RWPE1 (cell line): ENCODE measurements at regions not wholly inside any gene's neighbourhood (a gene's known extent, or its start where the extent isn't known, plus 50 kb on each side); places are given as distances from the start of the nearest gene placed in this dataset.

Source experiments
- CTCF ChIA-PET: fragments of 350-600 bp; sonication (Branson Sonifier 250); formaldehyde crosslinking; extraction: SDS; loops from one replicate; lab custom pipeline; 2021; lab: Yijun Ruan, JAX
- POLR2A ChIA-PET: fragments of 400-600 bp; formaldehyde crosslinking; extraction: SDS; loops from one replicate; lab custom pipeline; 2020; ENCODE audit warnings: antibody characterized with exemption; ENCODE audit not compliant: low non-redundant PET; lab: Yijun Ruan, JAX
- DNase-seq: peaks from one replicate; pipeline ENCODE4 v3.0.0; 2012; ENCODE audit warnings: low spot score
- H3K27ac ChIP-seq: fragments of 450-650 bp; 2 replicates; pipeline ENCODE4 v1.5.1; 2017
- TF ChIP-seq, protein P1 (sequence below): fragments of 450-650 bp; conservative IDR thresholded peaks from 2 replicates; pipeline ENCODE4 v1.5.1; 2017; ENCODE audit warnings: low read depth, mild to moderate bottlenecking

DNA sequence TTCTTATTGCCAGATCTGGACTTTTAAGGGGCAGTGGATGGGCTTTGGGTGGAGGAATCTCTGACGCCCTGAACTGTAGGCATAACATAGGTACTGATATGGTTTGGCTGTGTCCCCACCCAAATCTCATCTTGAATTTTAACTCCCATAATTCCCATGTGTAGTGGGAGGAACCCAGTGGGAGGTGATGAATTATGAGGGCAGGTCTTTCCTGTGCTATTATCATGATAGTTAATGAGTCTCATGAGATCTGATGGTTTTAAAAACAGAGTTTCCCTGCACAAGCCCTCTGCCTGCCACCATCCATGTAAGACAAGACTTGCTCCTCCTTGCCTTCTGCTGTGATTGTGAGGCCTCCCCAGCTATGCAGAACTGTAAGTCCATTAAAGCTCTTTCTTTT lies 160.0 kb upstream of the CRY1 start:
- H3K27ac ChIP-seq, result no peak overlapping the region
- POLR2A ChIA-PET, result no interaction called here
- no peak for DNase-seq
- TF ChIP-seq, protein P1, sequence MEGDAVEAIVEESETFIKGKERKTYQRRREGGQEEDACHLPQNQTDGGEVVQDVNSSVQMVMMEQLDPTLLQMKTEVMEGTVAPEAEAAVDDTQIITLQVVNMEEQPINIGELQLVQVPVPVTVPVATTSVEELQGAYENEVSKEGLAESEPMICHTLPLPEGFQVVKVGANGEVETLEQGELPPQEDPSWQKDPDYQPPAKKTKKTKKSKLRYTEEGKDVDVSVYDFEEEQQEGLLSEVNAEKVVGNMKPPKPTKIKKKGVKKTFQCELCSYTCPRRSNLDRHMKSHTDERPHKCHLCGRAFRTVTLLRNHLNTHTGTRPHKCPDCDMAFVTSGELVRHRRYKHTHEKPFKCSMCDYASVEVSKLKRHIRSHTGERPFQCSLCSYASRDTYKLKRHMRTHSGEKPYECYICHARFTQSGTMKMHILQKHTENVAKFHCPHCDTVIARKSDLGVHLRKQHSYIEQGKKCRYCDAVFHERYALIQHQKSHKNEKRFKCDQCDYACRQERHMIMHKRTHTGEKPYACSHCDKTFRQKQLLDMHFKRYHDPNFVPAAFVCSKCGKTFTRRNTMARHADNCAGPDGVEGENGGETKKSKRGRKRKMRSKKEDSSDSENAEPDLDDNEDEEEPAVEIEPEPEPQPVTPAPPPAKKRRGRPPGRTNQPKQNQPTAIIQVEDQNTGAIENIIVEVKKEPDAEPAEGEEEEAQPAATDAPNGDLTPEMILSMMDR, result no peak
- CTCF ChIA-PET, result no interaction called here

DNA sequence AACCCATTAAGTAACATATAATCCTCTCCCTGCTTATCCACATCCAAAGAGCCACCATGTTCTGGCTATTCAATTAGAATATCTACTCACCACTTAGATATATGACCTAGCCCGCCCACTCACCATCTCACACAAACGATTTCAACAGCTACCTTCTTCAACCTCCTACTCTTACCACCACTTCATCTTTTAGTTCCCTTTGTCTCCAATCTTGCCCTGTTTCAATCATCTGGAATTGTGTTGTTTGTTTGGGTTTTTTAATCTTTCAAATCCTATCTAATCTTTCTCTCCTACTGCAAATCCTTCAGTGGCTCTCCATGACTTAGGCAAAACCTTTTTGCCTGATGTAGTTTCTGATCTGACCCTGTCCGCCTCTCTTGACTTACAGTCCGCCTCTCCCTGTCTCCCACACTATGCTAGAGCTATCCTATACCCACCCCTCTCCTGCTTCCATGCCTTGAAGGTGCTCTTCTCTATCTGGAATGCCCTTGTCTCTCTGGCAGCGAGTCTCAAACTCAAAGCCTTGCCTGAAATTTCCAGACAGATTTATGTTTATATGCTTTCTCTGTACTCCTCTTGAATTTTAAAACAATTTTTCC lies 161.0 kb upstream of the CRY1 start:
- H3K27ac ChIP-seq, result no peak overlapping the region
- TF ChIP-seq, protein P1, result no peak
- CTCF ChIA-PET, result interaction anchor here (0.7 kb wide), 1 partner anchor 23 kb away, joined by 3 read pairs; no protein-coding TSS in a partner anchor
- POLR2A ChIA-PET, result no interaction called here
- DNase-seq, result no peak

DNA sequence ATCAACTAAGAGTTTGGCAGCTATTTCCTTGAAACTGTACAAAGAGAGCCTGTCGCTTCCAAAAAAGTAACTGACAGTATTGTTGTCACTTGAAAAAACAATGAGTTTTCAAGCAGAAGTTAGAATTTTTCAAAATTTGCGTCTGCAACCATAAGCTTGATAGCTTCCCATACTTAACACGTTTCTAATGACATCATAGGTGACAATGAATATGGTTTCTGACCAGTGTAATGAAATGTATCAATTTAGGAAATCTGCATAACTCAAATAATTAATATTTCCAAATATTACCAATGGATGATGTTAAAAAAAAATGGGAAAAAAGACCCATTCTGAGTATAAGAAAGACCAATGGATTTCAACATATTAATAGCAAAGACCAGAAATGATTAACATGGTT lies 165.4 kb upstream of the CRY1 start:
- POLR2A ChIA-PET, result no interaction called here
- TF ChIP-seq, protein P1, result no peak
- CTCF ChIA-PET, result no interaction called here
- H3K27ac ChIP-seq, result no peak overlapping the region
- no peak for DNase-seq

DNA sequence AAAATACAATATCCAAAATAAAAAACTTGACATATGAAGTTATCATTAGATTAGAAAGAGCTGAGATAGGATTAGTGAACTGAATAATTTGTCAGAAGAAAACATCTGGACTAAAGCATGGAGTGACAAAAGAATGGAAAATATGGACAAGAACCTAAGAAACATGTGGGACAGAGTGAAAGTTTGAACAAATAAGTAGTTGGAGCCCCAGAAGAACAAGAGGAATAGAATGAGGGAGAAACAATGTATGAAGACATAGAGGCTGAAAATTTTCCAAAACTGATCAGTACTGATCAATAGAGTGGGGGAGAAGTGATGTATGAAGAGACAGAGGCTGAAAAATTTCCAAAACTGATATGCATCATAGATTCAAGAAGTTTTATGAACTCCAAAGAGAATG lies 170.6 kb upstream of the CRY1 start:
- TF ChIP-seq, protein P1, result no peak
- no peak overlapping the region for H3K27ac ChIP-seq
- CTCF ChIA-PET, result no interaction called here
- no peak for DNase-seq
- POLR2A ChIA-PET, result no interaction called here

DNA sequence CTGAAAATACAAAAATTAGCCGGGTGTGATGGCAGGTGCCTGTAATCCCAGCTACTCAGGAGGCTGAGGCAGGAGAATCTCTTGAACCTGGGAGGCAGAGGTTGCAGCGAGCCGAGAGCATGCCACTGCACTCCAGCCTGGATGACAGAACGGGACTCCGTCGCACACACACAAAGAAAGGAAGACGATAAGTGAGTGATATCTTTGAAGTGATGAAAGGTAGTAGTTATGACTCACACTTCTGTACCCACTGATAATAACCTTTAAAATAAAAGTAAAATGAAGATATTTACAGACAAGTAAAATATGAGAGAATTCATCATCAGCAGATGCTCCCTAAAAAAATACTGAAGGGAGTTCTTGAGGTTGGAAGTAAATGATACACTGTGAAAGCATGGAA lies 171.3 kb upstream of the CRY1 start:
- TF ChIP-seq, protein P1, result no peak
- H3K27ac ChIP-seq, result no peak overlapping the region
- DNase-seq, result no peak
- POLR2A ChIA-PET, result no interaction called here
- CTCF ChIA-PET, result no interaction called here

DNA sequence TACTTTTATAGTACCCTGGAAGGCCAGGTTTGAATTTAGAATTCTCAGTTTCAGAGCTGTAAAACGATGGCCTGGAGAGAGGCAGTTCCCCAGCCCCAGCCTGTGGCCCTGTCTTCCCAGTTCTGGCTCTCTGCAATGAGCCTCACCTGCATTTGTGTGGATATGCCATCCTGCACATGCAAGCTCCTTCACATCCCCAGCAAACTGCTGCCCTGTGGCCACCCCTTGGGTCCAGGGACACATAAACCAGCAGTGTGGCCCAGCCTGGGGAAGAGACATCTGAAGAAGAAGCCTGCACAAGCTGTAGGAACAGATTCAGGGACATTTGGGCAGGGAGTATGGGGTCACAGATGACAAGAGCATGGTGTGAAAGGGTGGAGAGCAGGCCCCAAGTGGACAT lies 174.3 kb upstream of the CRY1 start:
- TF ChIP-seq, protein P1, result no peak
- H3K27ac ChIP-seq, result no peak overlapping the region
- ChIA-PET CTCF (no interaction called here), POLR2A (no interaction called here)
- DNase-seq, result no peak
